ENCODE measurements at regions not wholly inside any gene's neighbourhood (a gene's known extent, or its start where the extent isn't known, plus 50 kb on each side); places are given as distances from the start of the nearest gene placed in this dataset.
"Not testable (repeated sequence)": the region's sequence is repeated elsewhere in the genome, so short reads cannot be mapped to it uniquely, and the experiment has no call there.

- Histone ChIP-seq H3K36me3 (ENCODE audit: insufficient read depth, low read length) (no peaks in the 10 kb centered on the region), H3K27ac (ENCODE audit: low read depth, low read length) (no peak overlapping the region), H2AFZ (ENCODE audit: low read length, unreplicated experiment) (no peak overlapping the region), H3K4me1 (ENCODE audit: control insufficient read depth, insufficient read depth, low read length, unreplicated experiment) (no peaks in the 10 kb centered on the region), H3K4me3 (ENCODE audit: low read depth, low read length) (no peak overlapping the region), H3K79me2 (ENCODE audit: control insufficient read depth, insufficient read depth, low read length, unreplicated experiment) (no peaks in the 10 kb centered on the region), H3K27me3 (ENCODE audit: insufficient read depth, low read length) (no peaks in the 10 kb centered on the region)
Observed at GRCh38 chr2:436205-436604, 148.3 kb upstream of the ALKAL2 start.

GRCh38 chr2:434625-435024, 146.7 kb upstream of the ALKAL2 start:
- Histone ChIP-seq H3K36me3 (ENCODE audit: insufficient read depth, low read length) (no peaks in the 10 kb centered on the region), H3K27ac (ENCODE audit: low read depth, low read length) (no peak overlapping the region), H3K27me3 (ENCODE audit: insufficient read depth, low read length) (no peaks in the 10 kb centered on the region), H3K4me3 (ENCODE audit: low read depth, low read length) (no peak overlapping the region), H3K4me1 (ENCODE audit: control insufficient read depth, insufficient read depth, low read length, unreplicated experiment) (no peaks in the 10 kb centered on the region), H3K79me2 (ENCODE audit: control insufficient read depth, insufficient read depth, low read length, unreplicated experiment) (no peaks in the 10 kb centered on the region), H2AFZ (ENCODE audit: low read length, unreplicated experiment) (no peak overlapping the region)

DNA sequence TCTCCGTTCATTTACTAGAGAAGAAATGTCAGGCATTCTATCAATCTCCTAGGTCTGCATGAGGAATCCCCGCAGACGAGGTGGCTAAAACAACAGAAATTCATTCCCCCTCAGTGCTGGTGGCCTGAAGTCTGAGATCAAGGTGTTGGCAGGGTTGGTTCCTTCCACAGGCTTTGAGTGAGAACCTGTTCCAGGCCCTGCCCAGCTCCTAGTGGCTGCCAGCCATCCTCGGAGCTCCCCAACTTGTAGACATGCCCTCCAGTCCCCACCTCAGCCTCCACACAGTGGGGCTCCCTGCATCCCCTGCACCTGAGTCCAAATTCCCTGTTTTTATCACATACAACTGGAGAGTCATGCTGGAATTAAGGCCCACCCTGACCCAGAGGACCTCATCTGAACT, 145.3 kb upstream of the ALKAL2 start:
- Histone ChIP-seq H3K79me2 (ENCODE audit: control insufficient read depth, insufficient read depth, low read length, unreplicated experiment) (no peaks in the 10 kb centered on the region), H3K27me3 (ENCODE audit: insufficient read depth, low read length) (no peaks in the 10 kb centered on the region), H3K27ac (ENCODE audit: low read depth, low read length) (no peak overlapping the region), H3K4me1 (ENCODE audit: control insufficient read depth, insufficient read depth, low read length, unreplicated experiment) (no peaks in the 10 kb centered on the region), H3K36me3 (ENCODE audit: insufficient read depth, low read length) (no peaks in the 10 kb centered on the region), H3K4me3 (ENCODE audit: low read depth, low read length) (no peak overlapping the region), H2AFZ (ENCODE audit: low read length, unreplicated experiment) (no peak overlapping the region)

GRCh38 chr2:430291-431040, 142.6 kb upstream of the ALKAL2 start:
- H2AFZ ChIP-seq (ENCODE audit: low read length, unreplicated experiment) = no peak overlapping the region

DNA sequence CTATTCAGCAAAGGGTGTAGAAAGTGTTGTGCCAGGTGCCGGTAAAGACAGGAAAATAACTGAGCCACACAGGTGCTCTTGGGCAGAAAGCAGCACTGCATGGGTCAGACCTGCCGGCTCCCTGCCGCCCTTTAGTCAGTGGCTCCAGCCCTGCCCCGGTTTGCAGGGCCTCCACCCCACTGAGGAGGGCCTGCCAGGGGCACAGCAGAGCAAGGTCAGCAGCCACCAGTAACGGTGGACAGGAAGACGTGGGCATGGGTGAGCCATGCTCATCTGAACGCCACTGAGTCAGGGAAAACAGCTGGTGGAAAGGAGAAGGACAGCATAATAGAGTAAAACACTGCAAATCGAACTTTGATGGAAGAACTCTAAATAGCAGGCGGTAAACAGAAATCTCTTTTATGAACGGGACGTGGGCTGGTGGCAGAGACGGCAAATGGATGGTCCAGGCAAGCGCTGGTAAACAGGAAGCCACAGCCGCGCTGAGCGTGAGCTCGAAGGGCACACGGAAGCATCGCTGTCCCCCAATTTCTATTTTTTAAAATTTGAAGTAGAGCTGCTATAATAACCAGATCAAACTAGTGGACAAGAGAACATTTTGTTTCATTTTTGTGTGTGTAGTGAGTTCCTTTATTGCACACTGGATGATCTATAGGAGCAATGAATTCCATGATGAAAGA, 141.8 kb upstream of the ALKAL2 start:
- Histone ChIP-seq H3K27ac (ENCODE audit: low read depth, low read length) (no peak overlapping the region), H3K4me3 (ENCODE audit: low read depth, low read length) (no peak overlapping the region), H3K27me3 (ENCODE audit: insufficient read depth, low read length) (no peaks in the 10 kb centered on the region), H3K79me2 (ENCODE audit: control insufficient read depth, insufficient read depth, low read length, unreplicated experiment) (no peaks in the 10 kb centered on the region), H3K36me3 (ENCODE audit: insufficient read depth, low read length) (no peaks in the 10 kb centered on the region), H2AFZ (ENCODE audit: low read length, unreplicated experiment) (no peak overlapping the region), H3K4me1 (ENCODE audit: control insufficient read depth, insufficient read depth, low read length, unreplicated experiment) (no peaks in the 10 kb centered on the region)

More at GRCh38 chr2:430291-431040, 142.6 kb upstream of the ALKAL2 start:
- Histone ChIP-seq H3K36me3 (ENCODE audit: insufficient read depth, low read length) (no peaks in the 10 kb centered on the region), H3K4me3 (ENCODE audit: low read depth, low read length) (no peak overlapping the region), H3K27me3 (ENCODE audit: insufficient read depth, low read length) (no peaks in the 10 kb centered on the region), H3K4me1 (ENCODE audit: control insufficient read depth, insufficient read depth, low read length, unreplicated experiment) (no peaks in the 10 kb centered on the region), H3K79me2 (ENCODE audit: control insufficient read depth, insufficient read depth, low read length, unreplicated experiment) (no peaks in the 10 kb centered on the region), H3K27ac (ENCODE audit: low read depth, low read length) (no peak overlapping the region)

DNA sequence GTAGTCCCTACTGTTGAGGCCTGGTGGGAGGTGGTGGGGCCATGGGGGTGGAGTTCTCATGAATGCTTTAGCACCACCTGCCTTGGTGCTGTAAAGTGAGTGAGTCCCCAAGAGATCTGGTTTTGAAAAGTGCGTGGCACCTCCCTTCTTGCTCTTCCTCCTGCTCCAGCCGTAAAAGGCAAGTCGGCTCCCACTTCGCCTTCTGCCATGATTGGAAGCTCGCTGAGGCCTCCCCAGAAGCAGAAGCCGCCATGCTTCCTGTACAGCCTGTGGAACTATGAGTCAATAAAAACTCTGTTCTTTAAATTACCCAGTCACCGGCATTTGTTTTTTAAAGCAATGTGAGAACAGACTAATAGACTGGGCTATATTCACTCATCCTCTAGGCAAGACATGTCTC, 141.3 kb upstream of the ALKAL2 start:
- no peaks in the 10 kb centered on the region for H3K36me3 ChIP-seq (ENCODE audit: insufficient read depth, low read length)
- H3K4me1 ChIP-seq (ENCODE audit: control insufficient read depth, insufficient read depth, low read length, unreplicated experiment) = no peaks in the 10 kb centered on the region
- no peaks in the 10 kb centered on the region for H3K27me3 ChIP-seq (ENCODE audit: insufficient read depth, low read length)
- H3K27ac ChIP-seq (ENCODE audit: low read depth, low read length) = no peak overlapping the region
- no peaks in the 10 kb centered on the region for H3K79me2 ChIP-seq (ENCODE audit: control insufficient read depth, insufficient read depth, low read length, unreplicated experiment)
- no peak overlapping the region for H2AFZ ChIP-seq (ENCODE audit: low read length, unreplicated experiment)
- no peak overlapping the region for H3K4me3 ChIP-seq (ENCODE audit: low read depth, low read length)

- Histone ChIP-seq H3K79me2 (ENCODE audit: control insufficient read depth, insufficient read depth, low read length, unreplicated experiment) (no peaks in the 10 kb centered on the region), H3K27ac (ENCODE audit: low read depth, low read length) (no peak overlapping the region), H3K4me1 (ENCODE audit: control insufficient read depth, insufficient read depth, low read length, unreplicated experiment) (no peaks in the 10 kb centered on the region), H2AFZ (ENCODE audit: low read length, unreplicated experiment) (no peak overlapping the region), H3K36me3 (ENCODE audit: insufficient read depth, low read length) (no peaks in the 10 kb centered on the region), H3K4me3 (ENCODE audit: low read depth, low read length) (no peak overlapping the region), H3K27me3 (ENCODE audit: insufficient read depth, low read length) (no peaks in the 10 kb centered on the region)
Observed at GRCh38 chr2:428591-428990, 140.7 kb upstream of the ALKAL2 start.

GRCh38 chr2:426696-427095, 138.8 kb upstream of the ALKAL2 start:
- not testable (repeated sequence) for H3K27me3 ChIP-seq (ENCODE audit: insufficient read depth, low read length); H3K4me3 ChIP-seq (ENCODE audit: low read depth, low read length); H3K27ac ChIP-seq (ENCODE audit: low read depth, low read length); H3K36me3 ChIP-seq (ENCODE audit: insufficient read depth, low read length); H3K79me2 ChIP-seq (ENCODE audit: control insufficient read depth, insufficient read depth, low read length, unreplicated experiment); H2AFZ ChIP-seq (ENCODE audit: low read length, unreplicated experiment); H3K4me1 ChIP-seq (ENCODE audit: control insufficient read depth, insufficient read depth, low read length, unreplicated experiment)

DNA sequence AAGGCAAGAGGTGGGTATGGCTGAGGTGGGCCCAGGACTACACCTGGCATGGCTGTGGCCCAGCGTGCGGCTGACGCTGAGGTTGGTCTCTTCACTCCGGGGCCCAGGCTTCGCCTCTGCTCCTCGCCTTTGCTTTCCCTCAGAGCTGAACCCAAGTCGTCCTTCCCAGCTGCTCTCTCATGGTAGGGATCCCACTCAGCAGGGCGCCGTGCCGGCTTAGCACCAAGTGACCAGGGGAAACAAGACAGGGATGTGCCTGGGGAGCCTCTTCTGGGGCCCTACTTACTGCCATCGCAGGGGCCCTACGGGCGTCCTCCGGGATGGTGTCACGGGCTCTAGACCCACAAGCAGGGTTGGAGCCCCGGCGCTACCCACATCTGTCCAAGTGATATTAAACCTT, 138.1 kb upstream of the ALKAL2 start:
- no peak overlapping the region for H3K27ac ChIP-seq (ENCODE audit: low read depth, low read length)
- no peak overlapping the region for H3K4me3 ChIP-seq (ENCODE audit: low read depth, low read length)
- no peaks in the 10 kb centered on the region for H3K27me3 ChIP-seq (ENCODE audit: insufficient read depth, low read length)
- H3K79me2 ChIP-seq (ENCODE audit: control insufficient read depth, insufficient read depth, low read length, unreplicated experiment) = no peaks in the 10 kb centered on the region
- H3K36me3 ChIP-seq (ENCODE audit: insufficient read depth, low read length) = no peaks in the 10 kb centered on the region
- no peaks in the 10 kb centered on the region for H3K4me1 ChIP-seq (ENCODE audit: control insufficient read depth, insufficient read depth, low read length, unreplicated experiment)
- no peak overlapping the region for H2AFZ ChIP-seq (ENCODE audit: low read length, unreplicated experiment)

DNA sequence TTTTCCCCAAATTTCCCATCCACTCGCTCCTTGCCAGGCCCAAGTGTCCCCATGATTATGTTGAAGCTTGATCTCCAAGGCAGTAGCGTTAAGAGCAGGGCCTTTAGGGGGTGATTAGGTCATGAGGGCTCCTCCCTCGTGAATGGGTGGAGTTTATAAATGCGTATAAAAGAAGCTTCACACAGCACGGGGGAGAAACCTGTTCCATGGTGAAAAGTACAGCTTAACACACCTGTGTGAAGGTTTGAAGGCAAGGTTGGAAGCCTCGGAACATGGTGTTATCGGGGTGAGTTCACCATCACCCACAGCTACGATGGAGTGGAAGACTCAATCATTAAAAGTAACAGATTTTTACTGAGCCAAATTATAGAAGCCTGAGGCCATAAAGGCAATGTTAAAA, 137.4 kb upstream of the ALKAL2 start:
- H2AFZ ChIP-seq (ENCODE audit: low read length, unreplicated experiment) = no peak overlapping the region
- no peak overlapping the region for H3K4me3 ChIP-seq (ENCODE audit: low read depth, low read length)
- no peak overlapping the region for H3K27ac ChIP-seq (ENCODE audit: low read depth, low read length)
- no peaks in the 10 kb centered on the region for H3K4me1 ChIP-seq (ENCODE audit: control insufficient read depth, insufficient read depth, low read length, unreplicated experiment)
- no peaks in the 10 kb centered on the region for H3K36me3 ChIP-seq (ENCODE audit: insufficient read depth, low read length)
- H3K27me3 ChIP-seq (ENCODE audit: insufficient read depth, low read length) = no peaks in the 10 kb centered on the region
- H3K79me2 ChIP-seq (ENCODE audit: control insufficient read depth, insufficient read depth, low read length, unreplicated experiment) = no peaks in the 10 kb centered on the region

Measured in ACC112 (cell line).